GM19438 (cell line): ENCODE measurements at regions not wholly inside any gene's neighbourhood (a gene's known extent, or its start where the extent isn't known, plus 50 kb on each side); places are given as distances from the start of the nearest gene placed in this dataset.
"Not testable (repeated sequence)": the region's sequence is repeated elsewhere in the genome, so short reads cannot be mapped to it uniquely, and the experiment has no call there.

Experiments
- ATAC-seq: cut with Tn5 transposase; IDR thresholded peaks from one replicate; pipeline ENCODE4 v1.9.1; 2021; ENCODE audit warnings: low read depth; ENCODE audit not compliant: unreplicated experiment

- no peak for ATAC-seq
Measured at GRCh38 chr2:140178234-140178633, 1398.0 kb upstream of the NXPH2 start.

- ATAC-seq, result no peak
Measured at GRCh38 chr2:140177086-140177485, 1396.9 kb upstream of the NXPH2 start.

- ATAC-seq, result no peak
Measured at GRCh38 chr2:140173790-140174189, 1393.6 kb upstream of the NXPH2 start.

- ATAC-seq, result no peak
Measured at GRCh38 chr2:140164449-140164848, 1384.3 kb upstream of the NXPH2 start.

GRCh38 chr2:140158259-140158658 is 1378.1 kb upstream of the NXPH2 start:
- ATAC-seq, result no peak

DNA sequence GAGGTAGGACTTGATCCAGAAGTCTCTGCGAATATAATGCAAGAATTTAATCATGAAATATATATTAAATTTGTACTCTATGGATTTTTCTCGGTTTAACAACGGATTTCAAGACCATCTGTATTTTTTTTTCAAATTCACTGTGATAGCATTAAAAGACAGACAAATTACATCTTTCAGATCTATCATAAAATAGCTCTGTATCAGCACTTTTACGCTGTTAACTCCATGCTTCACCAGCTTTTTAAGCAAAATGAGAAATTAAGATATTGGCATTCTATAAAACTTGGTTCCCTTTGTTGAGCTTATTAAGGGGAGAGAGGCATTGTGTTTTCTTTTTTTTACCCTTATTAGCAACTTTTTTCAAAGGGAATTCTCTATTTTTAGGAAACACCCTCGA is 1377.6 kb upstream of the NXPH2 start:
- ATAC-seq, result no peak

- no peak for ATAC-seq
Measured at GRCh38 chr2:140154706-140155105, 1374.5 kb upstream of the NXPH2 start.

DNA sequence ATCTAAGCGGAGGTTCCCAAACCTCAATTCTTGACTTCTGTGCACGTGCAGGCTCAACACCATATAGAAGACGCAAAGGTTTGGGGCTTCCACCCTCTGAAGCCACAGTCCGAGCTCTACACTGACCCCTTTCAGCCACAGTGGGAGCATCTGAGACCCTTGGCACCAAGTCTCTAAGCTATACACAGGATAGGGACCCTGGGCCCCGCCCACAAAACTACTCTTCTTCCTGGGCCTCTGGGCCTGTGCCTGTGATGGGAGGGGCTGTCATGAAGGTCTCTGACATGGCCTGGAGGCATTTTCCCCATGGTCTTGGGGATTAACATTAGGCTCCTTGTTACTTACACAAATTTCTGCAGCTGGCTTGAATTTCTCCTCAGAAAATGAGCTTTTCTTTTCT is 1374.1 kb upstream of the NXPH2 start:
- ATAC-seq, result no peak

DNA sequence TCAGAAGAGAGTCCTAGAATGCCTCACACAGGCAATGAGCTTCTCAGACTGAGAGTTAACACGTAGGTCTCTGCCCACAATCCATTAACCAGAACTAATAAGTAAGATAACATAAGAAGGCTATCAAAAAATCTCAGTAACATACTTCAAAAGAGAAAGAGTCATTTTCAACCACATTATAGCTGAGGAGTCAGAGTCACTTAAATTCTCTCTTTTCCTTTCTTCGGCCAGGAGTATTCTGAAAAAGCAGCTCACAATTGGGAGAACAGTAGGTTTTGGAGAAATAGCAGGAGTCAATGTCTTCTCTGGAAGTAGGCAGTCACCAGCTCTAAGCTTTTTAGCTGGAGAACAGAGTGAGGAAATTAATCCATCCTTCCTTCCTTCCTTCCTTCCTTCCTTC is 1364.4 kb upstream of the NXPH2 start:
- ATAC-seq, result no peak

DNA sequence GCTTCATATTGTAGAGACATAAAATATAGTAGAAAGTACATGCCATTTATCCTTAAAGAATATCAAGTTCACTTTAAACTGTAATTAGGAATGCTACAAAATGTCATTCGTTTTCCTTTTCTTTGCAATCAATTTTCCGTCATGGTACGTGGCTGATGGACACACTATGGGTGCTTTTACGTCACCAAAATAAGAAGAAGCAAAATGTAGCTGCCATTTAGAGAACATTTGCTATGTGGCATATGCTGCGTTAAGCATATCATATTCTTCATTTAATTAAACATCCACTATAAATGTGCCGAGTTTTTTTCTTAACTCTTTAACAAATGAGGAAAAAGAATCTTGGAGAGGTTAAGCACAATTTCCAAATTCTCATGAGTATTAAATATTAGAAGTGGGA is 1358.5 kb upstream of the NXPH2 start:
- ATAC-seq, result no peak

DNA sequence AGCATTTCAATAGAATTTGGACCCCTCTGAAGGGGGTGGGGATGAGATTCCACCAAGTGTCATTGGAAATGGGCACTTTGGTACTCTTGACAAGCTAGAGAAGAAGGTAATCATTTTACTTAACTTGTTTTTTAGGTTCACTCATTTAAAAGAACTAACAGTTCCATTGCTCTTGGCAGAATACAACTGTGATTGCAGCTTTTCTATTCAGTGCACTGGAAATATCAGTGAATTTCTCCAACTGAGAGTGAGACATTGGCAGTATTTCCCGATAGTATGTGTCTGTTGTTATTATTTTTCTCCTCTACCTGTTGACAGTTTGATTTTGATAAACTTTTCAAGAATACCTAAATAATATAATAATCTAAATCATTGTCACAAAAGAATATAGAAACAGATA is 1356.7 kb upstream of the NXPH2 start:
- ATAC-seq, result no peak

DNA sequence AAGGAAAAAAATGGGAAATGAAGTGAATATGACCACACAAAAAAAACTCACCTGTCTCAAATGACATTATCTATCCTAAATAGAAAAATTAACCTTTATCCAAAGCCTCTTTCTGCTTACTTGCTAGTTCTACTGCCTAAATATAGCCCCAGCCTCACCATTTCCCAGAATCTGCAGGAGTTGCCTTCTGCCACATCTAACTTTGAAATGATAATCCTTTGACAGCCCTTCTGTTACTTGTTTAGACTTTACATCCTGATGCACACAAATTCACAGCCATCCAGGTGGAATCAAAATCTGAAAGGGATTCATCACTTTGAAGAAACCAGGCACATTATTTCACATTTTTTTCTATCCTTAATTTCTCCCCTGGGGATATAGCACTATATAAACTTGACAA is 1356.2 kb upstream of the NXPH2 start:
- no peak for ATAC-seq

GRCh38 chr2:140128909-140129308 is 1348.7 kb upstream of the NXPH2 start:
- ATAC-seq, result no peak

GRCh38 chr2:140122001-140122400 is 1341.8 kb upstream of the NXPH2 start:
- no peak for ATAC-seq

GRCh38 chr2:140117386-140117785 is 1337.2 kb upstream of the NXPH2 start:
- no peak for ATAC-seq

GRCh38 chr2:140108706-140109475 is 1328.7 kb upstream of the NXPH2 start:
- ATAC-seq, result no peak

- ATAC-seq, result no peak
Measured at GRCh38 chr2:140091926-140092325, 1311.7 kb upstream of the NXPH2 start.

- no peak for ATAC-seq
Measured at GRCh38 chr2:140086964-140087363, 1306.8 kb upstream of the NXPH2 start.

DNA sequence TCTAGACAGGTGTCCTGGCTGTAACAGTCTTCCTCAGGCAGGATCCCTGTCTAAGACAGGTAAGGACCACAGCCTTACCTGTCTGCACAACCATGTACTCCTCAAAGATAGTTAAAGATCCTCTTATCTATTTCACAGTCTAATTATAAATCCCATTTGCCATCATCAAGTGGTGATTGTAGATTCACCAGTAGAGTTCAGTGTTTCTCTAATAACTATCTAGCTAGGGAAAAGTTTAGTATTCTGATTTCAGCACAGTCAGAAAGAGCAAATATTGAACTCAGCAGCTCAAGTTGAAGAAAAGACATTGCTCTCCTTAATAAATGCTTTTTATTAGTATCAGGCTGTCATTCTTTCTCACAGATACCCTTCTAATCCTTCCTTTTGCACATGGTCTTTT is 1305.5 kb upstream of the NXPH2 start:
- ATAC-seq, result no peak

- ATAC-seq, result no peak
Measured at GRCh38 chr2:140079038-140079437, 1298.8 kb upstream of the NXPH2 start.

- ATAC-seq, result no peak
Measured at GRCh38 chr2:140076164-140076563, 1296.0 kb upstream of the NXPH2 start.

DNA sequence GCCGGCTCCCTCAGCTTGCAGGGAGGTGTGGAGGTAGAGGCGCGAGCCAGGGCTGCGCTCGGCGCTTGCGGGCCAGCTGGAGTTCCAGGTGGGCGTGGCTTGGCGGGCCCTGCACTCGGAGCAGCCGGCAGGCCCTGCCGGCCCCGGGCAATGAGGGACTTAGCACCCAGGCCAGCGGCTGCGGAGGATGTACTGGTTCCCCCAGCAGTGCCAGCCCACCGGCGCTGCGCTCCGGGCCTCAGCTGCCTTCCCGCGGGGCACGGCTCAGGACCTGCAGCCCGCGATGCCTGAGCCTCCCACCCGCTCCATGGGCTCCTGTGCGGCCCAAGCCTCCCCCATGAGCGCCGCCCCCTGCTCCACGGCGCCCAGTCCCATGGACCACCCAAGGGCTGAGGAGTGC is 1293.6 kb upstream of the NXPH2 start:
- ATAC-seq, result not testable (repeated sequence)

DNA sequence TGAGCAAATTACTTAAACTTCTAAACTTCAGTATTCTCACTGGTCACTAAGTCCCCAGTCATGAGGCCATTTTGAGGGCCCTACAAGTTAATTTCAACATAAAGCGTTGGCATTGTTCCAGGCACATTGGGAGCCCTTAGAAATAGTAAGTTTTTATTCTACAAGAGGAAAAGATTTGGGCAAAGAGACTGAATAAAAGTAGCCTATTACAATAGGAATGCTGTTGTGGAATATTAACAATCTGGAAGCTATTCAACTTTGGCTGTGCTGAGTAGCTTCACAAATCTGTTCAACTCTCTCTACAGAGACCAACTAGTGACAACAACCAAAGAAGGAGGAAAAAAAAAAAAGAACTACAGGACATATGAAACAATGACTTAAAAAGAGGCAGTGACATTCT is 1287.5 kb upstream of the NXPH2 start:
- ATAC-seq, result no peak
